ENCODE measurements at regions not wholly inside any gene's neighbourhood (a gene's known extent, or its start where the extent isn't known, plus 50 kb on each side); places are given as distances from the start of the nearest gene placed in this dataset.
"Not testable (repeated sequence)": the region's sequence is repeated elsewhere in the genome, so short reads cannot be mapped to it uniquely, and the experiment has no call there.

DNA sequence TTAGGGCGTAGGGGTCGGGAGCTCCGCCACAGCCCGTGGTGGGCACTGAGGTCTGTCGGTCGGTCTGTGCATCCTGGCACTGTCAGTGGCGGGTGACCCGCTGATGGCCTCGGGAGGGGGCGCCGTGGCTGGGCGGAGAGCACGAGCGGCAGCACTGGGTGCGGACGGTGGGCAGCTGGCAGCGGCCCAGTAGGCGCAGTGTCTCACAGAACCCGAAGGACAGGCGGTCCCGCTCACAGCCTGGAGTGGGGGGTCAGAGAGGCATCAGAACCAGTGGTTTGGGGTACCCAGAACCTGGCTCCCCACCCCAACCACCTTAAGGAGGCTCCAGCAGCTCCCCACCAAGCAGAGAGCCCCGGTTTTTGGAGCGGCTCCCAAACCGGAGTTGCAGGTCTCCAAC, 124.9 kb upstream of the AKAP13 start:
- H3K9me3 ChIP-seq; intact Hi-C loops (cut with DNase I, micrococcal nuclease); ATAC-seq; H3K4me3 ChIP-seq; H3K4me1 ChIP-seq (ENCODE audit: low read depth); H3K36me3 ChIP-seq (ENCODE audit: low read depth); DNase-seq: not testable (repeated sequence)

DNA sequence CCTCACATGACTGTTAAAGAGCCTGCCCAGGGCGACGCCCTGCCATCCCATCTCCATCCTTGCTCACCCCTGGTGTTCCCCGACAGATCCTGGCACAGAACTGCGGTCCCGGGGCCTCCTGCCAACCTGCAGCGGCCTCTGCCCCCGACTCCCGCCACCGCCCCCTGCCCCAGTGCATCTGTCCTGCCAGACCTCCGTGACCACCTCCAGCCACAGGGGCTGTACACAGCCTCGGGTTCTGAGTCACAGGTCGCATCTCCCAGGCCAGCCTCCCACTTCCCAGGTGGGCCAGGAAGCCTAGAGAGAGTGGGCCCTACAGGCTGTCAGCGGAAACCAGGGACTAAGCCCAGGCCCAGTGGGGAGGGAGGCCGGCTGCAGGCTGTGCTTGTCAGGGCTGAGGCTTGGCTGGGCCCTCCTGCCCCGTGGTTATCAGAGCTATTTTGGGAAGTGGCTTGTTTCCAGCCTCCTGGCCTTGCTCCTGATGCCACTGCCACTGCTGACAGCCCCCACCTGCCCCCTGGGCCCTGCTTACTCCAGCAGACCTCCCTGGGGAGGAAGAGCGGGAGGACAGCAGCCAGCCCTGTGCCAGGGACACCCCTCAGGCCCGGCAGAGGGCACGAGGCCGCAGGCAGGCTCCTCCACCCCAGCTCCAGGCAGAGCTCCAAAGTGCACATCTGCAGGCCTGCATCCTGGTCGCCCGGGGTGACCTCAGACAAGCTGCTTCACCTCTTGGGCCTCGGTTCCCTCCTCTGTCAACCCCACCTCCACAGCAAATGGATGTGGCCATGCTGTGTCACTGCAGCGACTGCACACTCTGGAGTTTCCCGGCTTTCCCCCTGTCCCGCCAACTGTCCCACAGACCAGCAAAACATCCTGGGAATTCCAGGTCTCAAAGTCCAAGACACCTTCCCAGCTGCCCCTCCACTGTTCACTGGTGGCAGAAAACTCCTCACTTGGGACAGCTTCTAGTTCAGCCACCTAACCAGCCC, 124.1 kb upstream of the AKAP13 start:
- H3K4me3 ChIP-seq; DNase-seq; intact Hi-C loops (cut with DNase I, micrococcal nuclease); H3K36me3 ChIP-seq (ENCODE audit: low read depth); H3K4me1 ChIP-seq (ENCODE audit: low read depth); H3K9me3 ChIP-seq: not testable (repeated sequence)
- ATAC-seq: peak; percentile 10

DNA sequence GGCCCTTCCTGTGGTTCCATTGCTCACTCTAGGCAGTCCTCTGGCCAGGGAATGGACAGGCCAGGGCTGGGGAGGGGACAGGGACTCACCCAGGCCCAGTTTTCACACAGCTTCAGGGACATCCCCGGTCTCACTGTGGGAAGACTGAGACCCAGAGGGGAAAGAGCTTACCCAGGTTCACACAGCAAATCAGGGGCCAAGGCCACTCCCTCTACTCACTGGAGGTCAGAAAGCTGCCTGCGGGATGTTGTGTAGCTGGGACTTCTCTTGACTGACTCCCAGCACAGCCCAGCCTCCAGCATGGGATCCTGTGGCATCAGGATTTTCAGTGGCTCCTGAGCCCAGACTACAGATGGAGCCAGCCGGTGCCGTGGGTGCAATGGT, 122.3 kb upstream of the AKAP13 start:
- ATAC-seq; H3K4me3 ChIP-seq; DNase-seq; H3K36me3 ChIP-seq (ENCODE audit: low read depth); H3K9me3 ChIP-seq; intact Hi-C loops (cut with DNase I, micrococcal nuclease); H3K4me1 ChIP-seq (ENCODE audit: low read depth): not testable (repeated sequence)

DNA sequence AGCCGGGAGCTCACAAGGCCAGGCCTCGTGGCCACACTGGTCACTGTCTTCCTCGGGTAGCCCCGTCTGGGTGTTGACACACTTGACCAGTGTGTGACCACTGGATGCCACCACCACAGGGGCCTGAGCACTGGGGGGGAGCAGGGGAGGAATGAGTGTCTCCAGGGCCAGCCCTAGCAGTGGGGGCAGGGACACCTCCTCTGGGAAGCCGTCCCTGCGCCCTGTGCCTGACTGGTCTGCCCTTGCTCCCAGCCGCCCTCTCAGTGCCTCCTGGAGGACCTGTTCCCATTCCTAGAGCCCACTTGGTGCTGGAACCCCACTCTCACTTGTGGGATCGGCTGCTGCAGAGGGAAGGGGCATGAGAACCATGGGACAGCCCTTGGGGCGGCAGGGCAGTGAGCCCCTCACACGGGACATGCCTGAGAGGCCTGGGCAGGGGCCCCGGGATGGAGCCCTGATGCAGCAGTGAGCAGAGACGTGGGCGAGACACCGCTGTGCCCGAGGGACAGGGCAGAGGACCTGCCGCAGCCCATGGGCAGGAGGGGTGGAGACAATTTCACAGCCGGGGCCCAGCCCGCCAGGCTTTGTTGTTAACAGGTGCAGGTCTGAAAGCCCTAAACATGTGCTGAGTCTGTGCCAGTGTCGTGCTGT, 121.7 kb upstream of the AKAP13 start:
- ATAC-seq; H3K36me3 ChIP-seq (ENCODE audit: low read depth); DNase-seq; H3K9me3 ChIP-seq; H3K4me1 ChIP-seq (ENCODE audit: low read depth); H3K4me3 ChIP-seq; intact Hi-C loops (cut with DNase I, micrococcal nuclease): not testable (repeated sequence)

DNA sequence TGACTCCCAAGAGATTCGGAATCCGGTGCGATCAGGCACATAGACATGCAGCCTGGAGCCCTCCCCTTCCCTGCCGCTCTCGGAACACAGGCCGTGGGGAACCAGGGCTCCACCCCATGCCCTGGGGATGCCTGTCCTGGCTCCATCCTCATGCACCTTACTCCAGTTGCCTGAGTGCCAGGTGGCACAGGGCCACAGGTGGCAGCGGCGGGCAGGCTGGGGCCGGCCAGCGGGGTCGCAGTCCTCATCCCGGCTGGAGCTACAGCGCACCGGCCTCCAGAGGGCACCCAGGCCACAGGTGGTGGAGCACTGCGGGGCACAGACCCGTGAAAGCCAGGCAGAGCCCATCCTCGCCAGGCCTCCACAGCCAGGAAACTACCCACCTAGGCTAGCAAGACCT, 119.9 kb upstream of the AKAP13 start:
- ATAC-seq: peak; percentile 12
- H3K4me1 ChIP-seq (ENCODE audit: low read depth); H3K9me3 ChIP-seq; H3K36me3 ChIP-seq (ENCODE audit: low read depth); DNase-seq; H3K4me3 ChIP-seq; intact Hi-C loops (cut with DNase I, micrococcal nuclease): not testable (repeated sequence)

DNA sequence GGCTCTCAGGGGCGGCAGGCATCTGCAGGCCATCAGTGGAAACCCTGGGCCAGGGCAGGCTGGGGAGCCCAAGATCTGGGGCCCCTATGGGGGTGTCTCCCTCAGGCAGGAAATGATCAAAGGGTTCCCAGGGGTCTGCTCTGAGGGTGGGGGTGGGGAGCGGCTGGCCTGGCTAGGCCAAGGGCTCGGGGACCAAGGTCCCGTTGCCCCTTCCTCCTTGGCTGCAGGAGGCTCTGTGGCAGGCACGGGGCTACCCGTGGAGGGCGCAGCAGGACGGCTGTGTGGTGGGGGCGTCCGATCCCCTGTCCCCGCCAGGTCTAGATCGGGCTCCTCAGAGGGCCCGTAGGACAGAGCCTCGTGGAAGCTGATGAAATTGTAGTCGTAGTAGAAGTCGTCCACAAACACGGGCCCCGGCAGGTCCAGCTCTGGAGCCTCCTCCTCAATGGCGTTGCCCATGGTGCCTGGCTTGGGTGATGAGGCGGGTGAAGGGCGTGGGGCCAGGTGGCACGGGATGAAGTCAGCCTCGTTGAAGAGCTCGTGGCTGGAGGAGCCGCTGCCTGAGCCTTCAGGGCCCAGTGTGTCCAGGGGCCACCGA, 117.8 kb upstream of the AKAP13 start:
- H3K4me3 ChIP-seq; DNase-seq; ATAC-seq; H3K4me1 ChIP-seq (ENCODE audit: low read depth); H3K9me3 ChIP-seq; H3K36me3 ChIP-seq (ENCODE audit: low read depth); intact Hi-C loops (cut with DNase I, micrococcal nuclease): not testable (repeated sequence)

DNA sequence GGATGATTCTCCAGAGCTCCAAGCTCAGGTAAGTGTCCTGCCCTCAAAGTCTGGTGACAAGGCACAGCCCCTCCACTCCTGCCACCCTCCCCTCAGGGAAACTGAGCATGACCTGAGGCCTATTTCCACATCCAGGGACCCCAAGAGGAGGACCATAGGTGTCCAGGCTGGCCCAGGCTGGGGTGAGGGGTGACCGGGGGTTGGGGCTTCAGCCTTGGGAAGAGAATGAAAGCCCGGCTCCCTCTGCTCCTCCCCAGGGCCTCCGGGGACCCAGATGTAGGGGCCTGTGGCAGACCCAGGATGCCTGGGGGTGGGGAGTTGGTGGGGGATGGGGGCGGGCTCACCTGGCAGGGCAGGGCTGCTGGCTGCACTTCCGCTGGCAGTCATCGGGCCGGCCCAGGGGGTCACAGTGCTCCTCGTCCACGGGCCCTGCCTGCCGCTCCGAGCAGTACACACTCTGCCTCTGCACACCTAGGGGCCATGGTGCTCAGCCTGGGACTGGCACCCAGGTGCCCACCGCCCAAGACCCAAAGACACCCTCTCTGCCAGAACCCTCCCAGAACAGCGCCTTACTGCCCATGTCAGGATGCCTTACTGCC, 116.5 kb upstream of the AKAP13 start:
- intact Hi-C loops (cut with DNase I, micrococcal nuclease): not testable (repeated sequence)

DNA sequence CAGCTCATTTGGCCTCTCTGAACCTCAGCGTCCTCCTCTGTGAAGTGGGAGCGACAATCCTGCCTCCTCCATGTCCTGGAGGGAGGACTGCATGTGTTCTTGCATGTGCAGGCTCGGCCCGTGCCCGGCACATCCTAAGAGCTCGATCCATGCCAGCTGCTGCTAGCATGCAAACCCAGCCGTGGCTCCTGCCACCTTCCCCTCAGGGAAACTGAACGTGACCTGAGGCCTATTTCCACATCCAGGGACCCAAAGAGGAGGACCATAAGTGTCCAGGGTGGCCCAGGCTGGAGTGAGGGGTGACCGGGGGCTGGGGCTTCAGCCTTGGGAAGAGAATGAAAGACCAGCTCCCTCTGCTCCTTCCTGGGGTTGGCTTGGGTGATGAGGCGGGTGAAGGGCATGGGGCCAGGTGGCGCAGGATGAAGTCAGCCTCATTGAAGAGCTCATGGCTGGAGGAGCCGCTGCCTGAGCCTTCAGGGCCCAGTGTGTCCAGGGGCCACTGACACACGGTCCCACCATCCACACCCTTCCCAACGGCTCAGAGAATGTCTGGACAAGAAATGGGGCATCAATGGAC, 115.7 kb upstream of the AKAP13 start:
- H3K4me1 ChIP-seq (ENCODE audit: low read depth); DNase-seq; H3K9me3 ChIP-seq; H3K4me3 ChIP-seq; ATAC-seq; H3K36me3 ChIP-seq (ENCODE audit: low read depth); intact Hi-C loops (cut with DNase I, micrococcal nuclease): not testable (repeated sequence)

More for the DNA sequence above, 116.5 kb upstream of the AKAP13 start:
- H3K4me3 ChIP-seq; H3K4me1 ChIP-seq (ENCODE audit: low read depth); ATAC-seq; H3K36me3 ChIP-seq (ENCODE audit: low read depth); DNase-seq; H3K9me3 ChIP-seq: not testable (repeated sequence)

DNA sequence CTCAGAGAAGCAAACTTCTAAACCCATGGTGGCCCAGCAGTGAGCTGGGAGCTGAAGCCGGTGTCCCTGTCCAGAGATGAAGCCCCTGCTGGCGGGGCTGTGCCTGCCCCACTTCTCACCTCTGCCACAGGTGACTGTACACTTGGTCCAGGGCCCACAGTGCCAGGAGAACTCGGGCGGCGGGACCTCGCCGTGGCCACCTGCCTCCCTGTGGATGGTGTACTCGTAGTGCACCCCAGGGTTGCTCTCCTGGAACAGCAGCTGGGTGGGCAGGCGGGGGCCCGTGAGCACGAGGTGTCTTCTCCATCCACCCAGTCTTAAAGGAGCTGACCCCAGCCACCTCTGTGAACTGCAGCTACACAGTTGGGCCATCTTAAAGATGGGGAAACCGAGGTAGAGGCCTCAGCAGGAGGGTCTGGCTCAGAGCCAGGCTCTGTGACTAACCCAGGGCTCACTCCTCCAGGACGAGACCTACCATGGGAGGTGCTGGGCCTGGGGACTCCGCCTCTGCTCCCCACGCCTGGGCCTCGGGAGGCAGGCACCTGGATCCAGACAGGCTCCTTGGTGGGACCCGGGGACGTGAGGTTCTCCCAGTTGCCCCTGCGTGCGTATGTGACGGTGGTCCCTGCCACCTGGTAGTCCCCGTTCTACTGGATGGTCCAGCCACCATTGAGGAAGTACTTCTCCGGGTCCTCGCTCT, 113.1 kb upstream of the AKAP13 start:
- H3K4me1 ChIP-seq (ENCODE audit: low read depth); intact Hi-C loops (cut with DNase I, micrococcal nuclease); H3K4me3 ChIP-seq; DNase-seq; H3K9me3 ChIP-seq; H3K36me3 ChIP-seq (ENCODE audit: low read depth); ATAC-seq: not testable (repeated sequence)
